Neuronal stem cell (in vitro differentiated cells): ENCODE measurements at regions not wholly inside any gene's neighbourhood (a gene's known extent, or its start where the extent isn't known, plus 50 kb on each side); places are given as distances from the start of the nearest gene placed in this dataset.

Source experiments
- DNase-seq: peaks from one replicate; pipeline ENCODE4 v3.0.0-alpha.2; 2013; ENCODE audit warnings: low spot score
- H2AFZ ChIP-seq: one replicate; pipeline ENCODE4 v1.6.1; 2013; ENCODE audit warnings: mild to moderate bottlenecking, low read length, inconsistent platforms
- H2AK5ac ChIP-seq: 2 replicates; pipeline ENCODE4 v1.6.1; 2013; ENCODE audit warnings: low read depth, mild to moderate bottlenecking, inconsistent platforms, low read length, moderate library complexity, mixed read lengths
- H2BK120ac ChIP-seq: 2 replicates; pipeline ENCODE4 v1.6.1; 2013; ENCODE audit warnings: low read depth, mild to moderate bottlenecking, inconsistent platforms, low read length, moderate library complexity, mixed read lengths
- H2BK12ac ChIP-seq: one replicate; pipeline ENCODE4 v1.6.1; 2013; ENCODE audit warnings: low read length, inconsistent platforms
- H2BK15ac ChIP-seq: 2 replicates; pipeline ENCODE4 v1.6.1; 2013; ENCODE audit warnings: mild to moderate bottlenecking, low read length, inconsistent platforms, mixed read lengths
- H2BK5ac ChIP-seq: one replicate; pipeline ENCODE4 v1.6.1; 2013; ENCODE audit warnings: inconsistent platforms, mild to moderate bottlenecking, low read length, moderate library complexity
- H3K14ac ChIP-seq: one replicate; pipeline ENCODE4 v1.6.1; 2013; ENCODE audit warnings: low read length, inconsistent platforms
- H3K18ac ChIP-seq: 2 replicates; pipeline ENCODE4 v1.6.1; 2013; ENCODE audit warnings: low read length, inconsistent platforms
- H3K23ac ChIP-seq: 2 replicates; pipeline ENCODE4 v1.6.1; 2013; ENCODE audit warnings: low read depth, mild to moderate bottlenecking, mixed read lengths, low read length, inconsistent platforms; ENCODE audit not compliant: poor library complexity
- H3K27ac ChIP-seq: replicated peaks from 3 replicates; pipeline ENCODE4 v1.5.1; 2013; ENCODE audit warnings: low read length, inconsistent platforms
- H3K27me3 ChIP-seq, 3 experiments: 2 replicates each; pipeline ENCODE4 v1.6.1; 2013; ENCODE audit warnings: low read length in 3 of 3, mild to moderate bottlenecking in 2 of 3, inconsistent platforms in 1 of 3, low read depth in 1 of 3, mixed read lengths in 1 of 3, moderate library complexity in 1 of 3; ENCODE audit not compliant: control insufficient read depth in 3 of 3, insufficient read depth in 3 of 3
- H3K36me3 ChIP-seq, 2 donors: replicated peaks in 1 of 2; 2 replicates each; pipeline ENCODE4 v1.6.1; 2013; ENCODE audit warnings: low read length in 2 of 2; ENCODE audit not compliant: control insufficient read depth in 2 of 2, insufficient read depth in 2 of 2
- H3K4ac ChIP-seq: 2 replicates; pipeline ENCODE4 v1.6.1; 2013; ENCODE audit warnings: inconsistent platforms, mild to moderate bottlenecking, low read length, moderate library complexity
- H3K4me1 ChIP-seq, 2 donors: 1 replicate in 1 of 2; 2 replicates in 1 of 2; pipeline ENCODE4 v1.6.1; 2013; ENCODE audit warnings: low read length in 2 of 2, low read depth in 1 of 2; ENCODE audit not compliant: control insufficient read depth in 2 of 2, insufficient read depth in 1 of 2
- H3K4me2 ChIP-seq: one replicate; pipeline ENCODE4 v1.6.1; 2013; ENCODE audit warnings: mild to moderate bottlenecking, low read length, inconsistent platforms; ENCODE audit not compliant: insufficient read depth, poor library complexity, severe bottlenecking
- H3K4me3 ChIP-seq, 2 donors: 2 replicates each; pipeline ENCODE4 v1.5.1; 2013; ENCODE audit warnings: low read length in 2 of 2, mild to moderate bottlenecking in 2 of 2, inconsistent platforms in 1 of 2, moderate library complexity in 1 of 2
- H3K79me1 ChIP-seq: one replicate; pipeline ENCODE4 v1.6.1; 2013; ENCODE audit warnings: low read depth, mild to moderate bottlenecking, inconsistent platforms, low read length, moderate library complexity
- H3K9ac ChIP-seq: one replicate; pipeline ENCODE4 v1.6.1; 2013; ENCODE audit warnings: mild to moderate bottlenecking, low read depth, low read length, inconsistent platforms; ENCODE audit not compliant: poor library complexity
- H3K9me3 ChIP-seq, 2 donors: replicated peaks in 1 of 2; 2 replicates each; pipeline versions ENCODE3 to v1.6.1; 2013; ENCODE audit warnings: low read length in 2 of 2, mild to moderate bottlenecking in 2 of 2, inconsistent platforms in 1 of 2, low read depth in 1 of 2, mixed read lengths in 1 of 2, moderate library complexity in 1 of 2; ENCODE audit not compliant: control insufficient read depth in 2 of 2, insufficient read depth in 1 of 2
- H4K8ac ChIP-seq: one replicate; pipeline ENCODE4 v1.6.1; 2013; ENCODE audit warnings: low read depth, mild to moderate bottlenecking, inconsistent platforms, low read length, moderate library complexity
- H4K91ac ChIP-seq: one replicate; pipeline ENCODE4 v1.6.1; 2013; ENCODE audit warnings: low read length, low read depth, mild to moderate bottlenecking, inconsistent platforms; ENCODE audit not compliant: poor library complexity
- WGBS, 2 donors: extraction: QIAGEN DNeasy Blood & Tissue Kit; methylation state at CpG; one replicate each; pipeline ENCODE4 v1.1.7; 2013; ENCODE audit warnings: missing lambda C conversion rate in 2 of 2, mixed read lengths in 1 of 2; ENCODE audit not compliant: insufficient read length in 2 of 2, insufficient replicate concordance in 1 of 2; ENCODE audit errors: extremely low coverage in 2 of 2; 5-methylcytosine and 5-hydroxymethylcytosine counted together

- no peak overlapping the region for H3K9ac ChIP-seq
- H3K4me2 ChIP-seq, result no peak overlapping the region
- no peak overlapping the region for H2BK5ac ChIP-seq
- no peak overlapping the region for H3K4me3 ChIP-seq
- no peak overlapping the region for H2AFZ ChIP-seq
- no peaks in the 10 kb centered on the region for H3K9me3 ChIP-seq
- no peak overlapping the region for H3K23ac ChIP-seq
- no peak overlapping the region for H3K27ac ChIP-seq
- no peak overlapping the region for H3K18ac ChIP-seq
- no peak overlapping the region for H4K8ac ChIP-seq
- H2BK15ac ChIP-seq, result no peak overlapping the region
- no CpG with 5 or more reads among the region's 16 CpGs for WGBS, 2 donors
- no peak overlapping the region for H4K91ac ChIP-seq
- no peak overlapping the region for H3K4ac ChIP-seq
- H3K14ac ChIP-seq, result no peak overlapping the region
- H2BK120ac ChIP-seq, result no peak overlapping the region
- DNase-seq, result no peak
- peaks cover 0 to 4% (median 0%) of the 10 kb centered on the region in 3 experiments for H3K27me3 ChIP-seq
- H3K4me1 ChIP-seq, result no peaks in the 10 kb centered on the region
- no peak overlapping the region for H2AK5ac ChIP-seq
- H3K79me1 ChIP-seq, result no peaks in the 10 kb centered on the region
- H2BK12ac ChIP-seq, result no peak overlapping the region
- no peaks in the 10 kb centered on the region for H3K36me3 ChIP-seq
Observed at GRCh38 chr20:56909918-56910714, 281.0 kb downstream of the TFAP2C start.

- WGBS, 2 donors, result no CpG with 5 or more reads among the region's 18 CpGs
- no peak overlapping the region for H4K91ac ChIP-seq
- H2BK5ac ChIP-seq, result no peak overlapping the region
- H3K18ac ChIP-seq, result no peak overlapping the region
- no peak overlapping the region for H2AK5ac ChIP-seq
- no peak overlapping the region for H3K27ac ChIP-seq
- no peak overlapping the region for H2BK120ac ChIP-seq
- H2BK12ac ChIP-seq, result no peak overlapping the region
- H3K4me1 ChIP-seq, result no peaks in the 10 kb centered on the region
- H3K9me3 ChIP-seq, result no peaks in the 10 kb centered on the region
- H3K23ac ChIP-seq, result no peak overlapping the region
- H3K4me3 ChIP-seq, result no peak overlapping the region
- no peak for DNase-seq
- no peaks in the 10 kb centered on the region for H3K36me3 ChIP-seq
- no peak overlapping the region for H3K14ac ChIP-seq
- no peak overlapping the region for H3K4me2 ChIP-seq
- peaks cover 0 to 4% (median 0%) of the 10 kb centered on the region in 3 experiments for H3K27me3 ChIP-seq
- H3K4ac ChIP-seq, result no peak overlapping the region
- no peak overlapping the region for H2BK15ac ChIP-seq
- no peak overlapping the region for H3K9ac ChIP-seq
- no peaks in the 10 kb centered on the region for H3K79me1 ChIP-seq
- H2AFZ ChIP-seq, result no peak overlapping the region
- no peak overlapping the region for H4K8ac ChIP-seq
Observed at GRCh38 chr20:56911946-56912345, 282.8 kb downstream of the TFAP2C start.

- no peak overlapping the region for H3K23ac ChIP-seq
- no peak overlapping the region for H3K4me3 ChIP-seq
- H2AK5ac ChIP-seq, result no peak overlapping the region
- no peak overlapping the region for H3K27ac ChIP-seq
- DNase-seq, result no peak
- no peaks in the 10 kb centered on the region for H3K9me3 ChIP-seq
- H3K14ac ChIP-seq, result no peak overlapping the region
- peaks cover 0 to 10% (median 0%) of the 10 kb centered on the region in 3 experiments for H3K27me3 ChIP-seq
- H3K4me2 ChIP-seq, result no peak overlapping the region
- no peak overlapping the region for H3K9ac ChIP-seq
- no peaks in the 10 kb centered on the region for H3K36me3 ChIP-seq
- no peak overlapping the region for H3K18ac ChIP-seq
- H3K4ac ChIP-seq, result no peak overlapping the region
- no peaks in the 10 kb centered on the region for H3K79me1 ChIP-seq
- no peak overlapping the region for H4K8ac ChIP-seq
- H3K4me1 ChIP-seq, result no peaks in the 10 kb centered on the region
- no CpG with 5 or more reads among the region's 5 CpGs for WGBS, 2 donors
- H4K91ac ChIP-seq, result no peak overlapping the region
- H2BK15ac ChIP-seq, result no peak overlapping the region
- no peak overlapping the region for H2BK12ac ChIP-seq
- no peak overlapping the region for H2BK5ac ChIP-seq
- H2AFZ ChIP-seq, result no peak overlapping the region
- no peak overlapping the region for H2BK120ac ChIP-seq
Observed at GRCh38 chr20:56914532-56914931, 285.4 kb downstream of the TFAP2C start.

GRCh38 chr20:56916345-56916622 lies 287.2 kb downstream of the TFAP2C start:
- H2BK15ac ChIP-seq, result no peak overlapping the region
- H3K4me2 ChIP-seq, result no peak overlapping the region
- no peak overlapping the region for H3K9ac ChIP-seq
- no peak overlapping the region for H3K4ac ChIP-seq
- no peak overlapping the region for H3K23ac ChIP-seq
- H3K27me3 ChIP-seq, result peaks cover 0 to 19% (median 3%) of the 10 kb centered on the region in 3 experiments
- H3K9me3 ChIP-seq, result no peaks in the 10 kb centered on the region
- no peak overlapping the region for H2AFZ ChIP-seq
- H2BK5ac ChIP-seq, result no peak overlapping the region
- H3K4me1 ChIP-seq, result no peaks in the 10 kb centered on the region
- H3K36me3 ChIP-seq, result no peaks in the 10 kb centered on the region
- no peak overlapping the region for H3K18ac ChIP-seq
- no peak overlapping the region for H2BK12ac ChIP-seq
- no peaks in the 10 kb centered on the region for H3K79me1 ChIP-seq
- no peak overlapping the region for H4K91ac ChIP-seq
- no peak overlapping the region for H3K27ac ChIP-seq
- no peak overlapping the region for H4K8ac ChIP-seq
- no peak overlapping the region for H3K4me3 ChIP-seq
- no peak overlapping the region for H2BK120ac ChIP-seq
- DNase-seq, result no peak
- no peak overlapping the region for H3K14ac ChIP-seq
- no CpG with 5 or more reads among the region's 10 CpGs for WGBS, 2 donors
- H2AK5ac ChIP-seq, result no peak overlapping the region
